ENCODE measurements at regions not wholly inside any gene's neighbourhood (a gene's known extent, or its start where the extent isn't known, plus 50 kb on each side); places are given as distances from the start of the nearest gene placed in this dataset.

DNA sequence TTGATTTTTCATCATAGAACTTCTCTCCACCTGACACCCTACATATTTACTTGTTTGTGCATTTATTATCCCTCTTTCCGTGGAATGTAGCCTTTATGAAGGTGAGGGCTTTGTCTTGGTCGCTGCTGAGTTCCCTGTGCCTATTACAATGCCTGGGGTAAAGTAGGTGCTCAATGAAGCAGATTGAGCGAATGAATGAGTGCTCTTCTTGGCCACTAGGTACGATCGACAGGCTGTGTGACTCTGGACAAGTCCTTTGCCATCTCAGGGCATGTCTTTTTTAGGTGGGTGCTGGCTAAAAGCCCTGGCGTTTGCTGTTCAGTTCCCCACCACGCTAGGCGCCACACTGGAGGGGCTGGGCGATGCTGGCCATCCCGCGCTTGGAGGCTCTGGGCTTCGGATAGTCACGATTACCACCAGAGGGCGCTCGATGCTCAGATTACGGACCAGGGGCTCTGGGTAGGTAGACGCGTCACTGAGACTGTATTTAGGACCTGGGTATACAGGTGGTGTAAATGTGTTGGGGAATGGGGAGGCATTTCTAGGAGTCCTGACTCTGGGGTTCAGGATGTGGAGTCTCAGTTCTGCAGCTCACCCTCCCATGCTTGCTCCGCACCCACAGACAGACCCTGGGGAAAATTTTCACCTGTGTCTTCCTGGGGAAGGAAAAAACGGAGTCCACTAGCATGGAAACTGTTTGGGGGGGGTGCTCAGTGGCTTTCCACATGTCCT lies 71.0 kb upstream of the CSF3R start:
- DNase-seq (ENCODE audit: low read depth in 2 of 2): peak; percentile 42 to 48

DNA sequence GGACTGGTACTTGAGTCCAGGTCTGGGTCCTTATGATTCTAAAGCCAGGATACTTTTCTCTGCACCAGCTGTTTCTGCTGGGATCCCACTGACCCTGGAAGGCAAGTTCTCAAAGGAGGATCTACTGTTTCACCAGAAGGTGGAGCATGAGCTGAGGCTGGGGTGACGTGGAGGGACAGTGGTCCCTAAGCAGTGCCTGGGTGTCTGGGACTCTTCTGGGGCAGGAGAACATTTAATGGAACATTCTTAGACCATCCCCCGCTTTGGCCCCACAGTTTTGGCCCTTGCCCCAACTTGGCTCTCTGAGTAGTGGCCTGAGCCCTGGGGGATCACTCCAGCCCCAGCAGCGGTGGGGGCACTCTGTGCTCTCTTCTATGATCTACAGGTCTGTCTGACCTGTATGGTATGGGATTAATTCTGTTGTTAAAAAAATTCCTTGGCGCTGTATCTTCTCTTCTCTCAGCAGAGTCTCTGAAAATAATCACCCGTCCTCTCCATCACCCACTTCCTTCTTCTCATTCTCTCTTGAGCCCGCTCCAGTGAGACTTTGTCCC lies 60.3 kb upstream of the CSF3R start:
- no peak for DNase-seq (ENCODE audit: low read depth in 2 of 2)

DNA sequence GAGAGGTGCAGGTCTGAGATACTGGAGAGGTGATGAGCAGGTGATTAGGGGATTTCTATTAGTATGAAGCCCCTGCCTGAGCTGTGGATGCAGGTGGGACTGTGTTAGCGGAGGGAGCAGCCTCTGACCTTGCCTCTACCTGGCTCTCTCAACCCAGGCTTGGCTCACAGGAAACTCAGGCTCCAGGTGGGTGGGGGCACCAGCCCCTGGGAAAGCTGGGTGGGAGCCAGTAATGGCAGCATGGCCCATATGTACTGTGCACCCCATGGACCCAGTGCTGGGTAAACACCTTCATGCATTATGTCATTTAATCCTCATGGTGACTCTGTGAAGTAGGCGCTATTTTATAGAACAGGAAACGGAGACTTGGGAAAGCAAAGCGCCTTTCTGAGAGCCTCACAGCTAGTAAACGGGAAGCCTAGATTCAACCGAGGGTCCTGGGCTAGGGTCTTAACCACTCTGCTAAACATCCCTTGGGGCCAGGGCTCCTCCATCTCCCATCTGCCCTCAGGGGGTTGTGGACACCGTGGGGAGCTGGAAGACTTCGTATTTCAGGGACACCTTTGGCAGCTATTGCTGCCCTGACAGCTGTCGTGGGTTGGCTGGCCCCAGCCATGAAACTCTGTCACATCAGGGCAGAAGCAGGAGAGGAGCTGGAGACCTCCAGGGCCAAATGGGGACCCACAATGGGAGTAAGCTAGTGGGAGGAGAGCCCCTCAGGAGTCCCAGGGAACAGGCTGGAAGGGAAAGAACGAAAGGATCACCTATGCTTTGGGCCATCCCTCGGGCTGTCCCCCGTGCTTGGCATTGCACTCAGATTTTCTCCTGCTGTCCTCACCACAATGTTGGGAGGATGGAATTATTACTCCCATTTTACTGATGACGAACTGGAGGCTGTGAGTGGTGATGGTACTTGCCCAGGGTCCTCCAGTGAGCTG lies 59.6 kb upstream of the CSF3R start:
- no peak for DNase-seq (ENCODE audit: low read depth in 2 of 2)

DNA sequence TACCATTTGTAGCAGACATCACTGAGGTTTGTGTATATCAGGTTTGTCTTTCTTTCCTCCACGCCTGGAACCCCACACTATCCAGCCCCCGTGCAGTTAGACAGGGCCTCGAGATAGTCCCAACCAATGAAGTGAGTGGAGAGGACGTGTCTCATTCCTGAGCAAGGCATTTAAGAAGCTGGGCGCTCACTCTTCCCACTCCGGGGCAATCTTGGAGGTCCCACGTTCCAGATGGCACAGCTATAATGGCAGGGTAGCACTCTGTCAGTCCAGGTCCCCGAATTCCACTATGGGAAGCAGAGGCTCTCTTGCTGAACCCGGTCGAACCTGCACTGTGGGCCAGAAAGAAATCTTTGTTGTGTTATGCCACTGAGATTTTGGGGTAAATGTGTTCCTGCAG lies 57.3 kb upstream of the CSF3R start:
- DNase-seq (ENCODE audit: low read depth in 2 of 2): no peak

DNA sequence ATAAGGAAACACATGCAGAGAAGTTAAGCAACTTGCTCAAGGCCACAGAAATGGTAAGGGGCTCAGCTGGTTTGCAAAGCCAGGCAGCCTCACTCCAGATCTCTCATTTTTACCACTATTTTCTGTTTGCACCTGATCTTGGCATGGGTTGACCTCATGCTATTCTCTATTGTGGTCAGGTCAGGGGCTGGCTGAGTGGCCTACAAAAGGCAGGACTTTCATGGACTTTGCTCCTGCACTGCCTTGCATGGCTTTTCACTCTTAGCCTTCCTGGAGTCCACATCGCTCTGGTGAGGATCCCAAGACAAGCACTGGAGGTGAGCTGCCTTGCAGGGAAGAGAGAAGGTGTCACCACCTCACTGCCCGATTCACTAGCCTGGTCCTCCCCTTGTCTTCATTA lies 56.8 kb upstream of the CSF3R start:
- DNase-seq (ENCODE audit: low read depth in 2 of 2): no peak

DNA sequence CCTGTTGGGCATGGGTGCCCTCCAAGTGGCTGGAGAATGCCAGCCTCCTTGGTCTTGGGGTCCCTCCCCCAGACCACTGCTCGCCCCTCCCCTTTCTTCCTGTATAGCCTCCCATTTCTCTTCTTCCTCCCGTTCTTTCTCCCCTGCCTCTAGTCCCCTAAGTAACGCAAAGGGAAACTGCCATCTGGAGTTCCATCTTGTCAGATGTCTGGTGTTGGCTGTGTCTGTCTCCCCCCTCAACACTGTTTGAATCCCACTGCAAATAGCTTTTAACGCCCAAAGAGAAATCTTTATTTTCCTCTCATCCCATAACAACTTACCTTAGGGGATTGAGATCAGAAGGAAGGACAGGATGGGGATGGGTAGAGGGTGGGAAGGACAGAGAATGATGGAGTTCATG lies 55.3 kb upstream of the CSF3R start:
- no peak for DNase-seq (ENCODE audit: low read depth in 2 of 2)

DNA sequence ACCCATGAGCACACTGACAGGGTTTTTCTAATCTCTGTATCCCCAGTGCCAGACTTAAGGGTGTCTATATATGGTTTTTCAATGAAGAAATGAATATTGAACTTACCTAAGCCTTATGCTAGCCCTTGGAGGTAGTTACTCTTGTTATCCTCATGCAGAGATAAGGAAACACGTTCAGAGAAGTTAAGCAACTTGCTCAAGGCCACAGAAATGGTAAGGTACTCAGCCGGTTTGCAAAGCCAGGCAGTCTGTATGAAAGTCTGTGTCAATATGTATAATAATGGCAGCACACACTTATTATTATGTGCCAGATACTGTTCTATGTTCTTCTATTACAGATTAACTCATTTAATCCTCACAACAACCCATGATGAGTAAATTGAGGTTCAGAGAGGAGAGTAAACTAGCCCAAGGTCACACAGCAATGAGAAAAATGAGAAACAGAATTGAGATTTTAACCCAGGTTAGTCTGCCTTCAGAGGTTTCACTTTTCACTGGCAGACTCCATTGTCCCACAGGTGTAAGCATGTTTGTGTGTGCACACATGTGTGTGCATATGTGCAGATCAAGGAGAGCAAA lies 54.6 kb upstream of the CSF3R start:
- no peak for DNase-seq (ENCODE audit: low read depth in 2 of 2)

DNA sequence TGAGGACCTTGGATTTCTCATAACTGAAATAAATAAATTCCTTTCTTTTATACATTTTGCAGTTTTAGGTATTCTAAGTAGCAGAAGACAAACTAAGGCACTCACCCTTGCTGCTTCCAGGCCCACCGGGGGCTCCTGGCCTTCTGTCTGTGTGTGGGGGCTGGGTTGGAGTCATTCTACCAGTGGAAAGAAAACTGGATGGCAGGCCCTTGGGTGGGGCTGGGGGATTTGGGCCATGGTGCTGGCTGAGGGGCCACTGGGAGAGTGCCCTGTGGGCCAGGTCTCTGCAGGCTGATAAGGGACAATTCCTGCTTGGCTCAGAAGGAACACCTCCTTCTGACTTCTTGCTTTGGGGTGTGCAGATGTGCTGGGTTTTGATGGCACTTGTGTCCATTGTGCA lies 54.0 kb upstream of the CSF3R start:
- no peak for DNase-seq (ENCODE audit: low read depth in 2 of 2)

DNA sequence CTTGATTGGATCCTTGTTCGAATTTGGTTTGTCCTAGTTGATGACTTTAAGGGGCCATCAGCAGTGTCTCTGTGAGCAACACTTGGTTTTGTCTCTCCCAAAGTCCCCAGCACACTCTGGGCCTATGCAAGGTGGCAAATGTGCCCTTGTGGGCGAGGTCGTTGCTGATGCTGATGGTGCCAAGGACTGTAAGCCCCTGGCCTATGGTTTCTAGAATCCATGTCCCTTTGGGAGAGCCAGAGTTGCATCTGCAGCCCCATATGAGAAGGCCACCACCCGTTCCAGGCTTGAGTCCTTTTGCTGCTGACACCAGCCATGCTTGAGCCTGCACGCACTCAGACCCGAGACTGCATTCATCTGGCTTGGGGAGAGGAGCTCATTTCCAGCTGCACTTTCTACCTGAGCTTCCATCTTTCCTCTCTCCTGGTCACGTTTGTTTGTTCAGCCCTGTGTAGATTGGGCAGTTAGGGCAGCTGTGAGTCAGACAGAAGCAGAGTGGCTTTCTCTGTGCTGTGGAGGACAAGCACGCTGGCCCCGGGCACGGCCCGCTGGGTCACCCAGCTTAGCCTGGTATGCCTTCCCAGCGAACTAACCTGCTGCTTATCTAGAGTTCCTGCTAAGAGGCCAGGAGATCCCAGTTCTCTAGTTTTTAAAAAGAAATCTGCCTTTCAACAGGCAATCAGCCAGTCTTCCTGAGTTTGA lies 52.1 kb upstream of the CSF3R start:
- DNase-seq (ENCODE audit: low read depth in 2 of 2): no peak

DNA sequence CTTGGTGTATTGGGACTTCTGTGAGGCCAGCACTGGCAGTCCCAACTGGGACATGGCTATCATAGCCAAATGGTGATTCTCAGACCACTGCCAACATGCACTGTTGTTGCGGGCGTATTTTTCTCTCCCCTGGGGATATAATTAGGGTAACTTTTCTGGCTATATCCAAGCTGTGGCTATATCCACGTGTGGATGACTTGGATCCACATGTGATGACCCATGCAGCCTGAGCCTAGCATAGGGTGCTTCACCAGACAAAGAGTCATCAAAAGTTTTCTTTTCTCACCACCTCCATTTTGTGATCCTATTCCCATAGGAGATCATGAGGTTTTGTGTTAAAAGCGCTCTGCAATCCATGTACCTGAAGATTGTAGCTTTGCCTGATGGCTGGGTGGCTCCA lies 51.2 kb upstream of the CSF3R start:
- no peak for DNase-seq (ENCODE audit: low read depth in 2 of 2)

DNA sequence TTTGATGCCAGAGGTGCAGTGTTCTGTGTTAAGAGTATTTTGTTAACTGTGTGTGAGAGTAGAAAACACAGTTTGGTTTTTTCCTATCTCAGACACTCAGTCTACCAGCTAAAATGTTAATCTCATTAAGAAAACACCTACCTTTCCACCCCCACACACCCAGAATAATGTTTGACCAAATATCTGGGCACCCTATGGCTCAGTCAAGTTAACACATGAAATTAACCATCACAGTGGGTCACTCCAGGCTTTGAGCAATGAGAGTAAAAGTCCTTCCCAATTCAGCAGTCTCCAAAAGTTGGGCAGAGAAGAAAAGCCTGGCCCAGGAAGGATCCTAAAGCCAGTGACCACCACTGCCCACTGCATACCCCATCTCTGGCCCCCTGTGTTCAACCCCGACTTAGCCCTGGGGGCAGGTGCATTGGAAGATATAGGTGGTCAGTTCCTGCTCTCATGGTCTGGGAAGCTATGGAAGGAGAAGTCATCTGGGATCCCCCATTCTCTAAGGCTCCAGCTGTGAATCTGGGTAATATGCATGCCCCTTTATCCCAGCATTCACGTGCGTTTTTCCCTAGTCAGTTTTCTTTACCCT lies 50.2 kb upstream of the CSF3R start:
- no peak for DNase-seq (ENCODE audit: low read depth in 2 of 2)

Measured in stimulated activated CD8-positive, alpha-beta memory T cell treated with anti-CD3 and anti-CD28 coated beads, Interleukin-15, amount 100 ng/mL, for 48 hours (primary cell).